ENCODE measurements at regions not wholly inside any gene's neighbourhood (a gene's known extent, or its start where the extent isn't known, plus 50 kb on each side); places are given as distances from the start of the nearest gene placed in this dataset.

DNA sequence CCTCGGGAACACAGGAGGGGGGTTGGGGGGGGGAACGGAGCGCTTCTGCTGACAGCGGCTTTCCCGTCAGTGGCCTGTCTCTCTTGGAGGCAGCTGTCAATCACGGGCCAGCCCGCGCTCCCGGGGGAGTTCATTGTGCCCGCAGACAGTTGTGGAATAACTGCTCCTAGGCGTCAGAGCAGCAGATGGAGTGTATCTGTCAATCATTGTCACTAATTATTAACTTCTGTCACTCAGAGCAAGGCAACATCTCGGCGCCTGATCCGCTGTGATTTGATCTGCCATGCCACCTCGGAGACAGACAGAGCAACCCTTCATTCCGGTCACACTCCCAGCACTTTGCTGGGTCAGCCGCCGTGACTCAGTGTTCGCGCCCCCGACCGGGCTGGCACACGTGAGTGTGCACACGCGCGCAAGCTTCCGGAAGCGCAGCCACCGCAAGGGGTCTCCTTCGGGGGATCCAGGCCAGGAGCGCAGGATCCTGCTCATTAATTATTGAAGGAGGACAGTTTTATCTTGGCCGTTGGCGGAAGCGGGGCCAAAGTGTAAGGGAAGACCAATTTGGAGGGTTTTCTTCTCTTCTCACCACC, 75.8 kb downstream of the RRAGC start:
- peaks cover 0 to 60% of the 10 kb centered on the region in 2 donors for H3K27me3 ChIP-seq
- H3K27ac ChIP-seq, result no peak overlapping the region
- no peaks in the 10 kb centered on the region for H3K9me3 ChIP-seq
- no peak overlapping the region for H3K4me3 ChIP-seq
- intact Hi-C loops (cut with DNase I; ENCODE audit: low total_unique reads), result no loop called here
- no peaks in the 10 kb centered on the region for H3K36me3 ChIP-seq
- DNase-seq (ENCODE audit: low spot score in 2 of 2), result no peak
- TF ChIP-seq POLR2A (IDR thresholded peaks at IDR 0.05) (no peak), POLR2AphosphoS5 (IDR thresholded peaks at IDR 0.05) (no peak)
- TF ChIP-seq, protein P1, sequence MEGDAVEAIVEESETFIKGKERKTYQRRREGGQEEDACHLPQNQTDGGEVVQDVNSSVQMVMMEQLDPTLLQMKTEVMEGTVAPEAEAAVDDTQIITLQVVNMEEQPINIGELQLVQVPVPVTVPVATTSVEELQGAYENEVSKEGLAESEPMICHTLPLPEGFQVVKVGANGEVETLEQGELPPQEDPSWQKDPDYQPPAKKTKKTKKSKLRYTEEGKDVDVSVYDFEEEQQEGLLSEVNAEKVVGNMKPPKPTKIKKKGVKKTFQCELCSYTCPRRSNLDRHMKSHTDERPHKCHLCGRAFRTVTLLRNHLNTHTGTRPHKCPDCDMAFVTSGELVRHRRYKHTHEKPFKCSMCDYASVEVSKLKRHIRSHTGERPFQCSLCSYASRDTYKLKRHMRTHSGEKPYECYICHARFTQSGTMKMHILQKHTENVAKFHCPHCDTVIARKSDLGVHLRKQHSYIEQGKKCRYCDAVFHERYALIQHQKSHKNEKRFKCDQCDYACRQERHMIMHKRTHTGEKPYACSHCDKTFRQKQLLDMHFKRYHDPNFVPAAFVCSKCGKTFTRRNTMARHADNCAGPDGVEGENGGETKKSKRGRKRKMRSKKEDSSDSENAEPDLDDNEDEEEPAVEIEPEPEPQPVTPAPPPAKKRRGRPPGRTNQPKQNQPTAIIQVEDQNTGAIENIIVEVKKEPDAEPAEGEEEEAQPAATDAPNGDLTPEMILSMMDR (IDR thresholded peaks at IDR 0.05), result no peak
- H3K4me1 ChIP-seq, result no peaks in the 10 kb centered on the region

DNA sequence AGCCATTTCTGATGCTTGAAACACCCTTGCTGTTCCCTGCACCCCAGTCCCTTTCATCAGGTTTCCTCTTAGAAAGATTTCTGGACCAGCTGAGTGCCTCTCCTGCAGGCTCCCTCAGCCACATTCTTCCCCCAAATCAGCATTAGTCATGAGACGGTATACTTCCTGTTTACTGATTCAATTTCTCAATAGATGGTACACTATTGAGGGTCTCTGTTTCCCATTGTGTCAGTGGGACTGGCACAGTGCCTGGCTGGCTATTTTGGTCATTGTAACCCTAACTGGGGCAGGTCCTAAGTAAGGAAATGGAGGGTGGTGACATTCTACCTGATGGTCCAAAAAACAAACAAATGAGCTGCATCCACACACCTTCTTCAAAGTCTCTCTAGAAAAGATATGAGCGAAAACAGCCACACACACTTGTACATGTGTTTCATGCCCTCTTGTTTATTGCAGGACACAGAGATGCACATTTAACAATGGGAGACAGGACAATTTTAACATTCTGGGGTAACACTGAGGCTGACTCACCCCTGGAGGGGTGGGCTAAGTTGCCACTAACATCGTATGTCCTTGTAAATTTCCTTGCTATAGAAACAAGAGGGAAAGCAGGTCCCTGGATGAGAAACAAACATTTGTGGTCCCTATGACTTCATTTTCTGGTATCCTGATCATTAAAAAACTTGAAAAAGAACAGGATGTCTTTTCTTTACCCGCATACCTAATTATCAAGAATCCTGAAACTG, 77.5 kb downstream of the RRAGC start:
- Histone ChIP-seq H3K27ac (no peak overlapping the region), H3K4me1 (no peaks in the 10 kb centered on the region), H3K9me3 (no peaks in the 10 kb centered on the region), H3K27me3 (peaks cover 0 to 60% of the 10 kb centered on the region in 2 donors), H3K36me3 (no peaks in the 10 kb centered on the region), H3K4me3 (no peak overlapping the region)
- TF ChIP-seq POLR2A (IDR thresholded peaks at IDR 0.05) (no peak), POLR2AphosphoS5 (IDR thresholded peaks at IDR 0.05) (no peak)
- TF ChIP-seq, protein P1 (IDR thresholded peaks at IDR 0.05), result no peak
- no peak for DNase-seq (ENCODE audit: low spot score in 2 of 2)
- intact Hi-C loops (cut with DNase I; ENCODE audit: low total_unique reads), result no loop called here

- peaks cover 0 to 58% of the 10 kb centered on the region in 2 donors for H3K27me3 ChIP-seq
- no peak overlapping the region for H3K4me3 ChIP-seq
- intact Hi-C loops (cut with DNase I; ENCODE audit: low total_unique reads), result no loop called here
- no peaks in the 10 kb centered on the region for H3K36me3 ChIP-seq
- H3K27ac ChIP-seq, result no peak overlapping the region
- no peaks in the 10 kb centered on the region for H3K4me1 ChIP-seq
- TF ChIP-seq, protein P1 (IDR thresholded peaks at IDR 0.05), result no peak
- TF ChIP-seq POLR2AphosphoS5 (IDR thresholded peaks at IDR 0.05) (no peak), POLR2A (IDR thresholded peaks at IDR 0.05) (no peak)
- DNase-seq (ENCODE audit: low spot score in 2 of 2), result no peak
- no peaks in the 10 kb centered on the region for H3K9me3 ChIP-seq
These were observed 79.4 kb downstream of the RRAGC start for GRCh38 chr1:38780133-38780532.

- no peaks in the 10 kb centered on the region for H3K4me1 ChIP-seq
- intact Hi-C loops (cut with DNase I; ENCODE audit: low total_unique reads), result no loop called here
- DNase-seq (ENCODE audit: low spot score in 2 of 2), result no peak
- H3K4me3 ChIP-seq, result no peak overlapping the region
- H3K9me3 ChIP-seq, result no peaks in the 10 kb centered on the region
- peaks cover 0 to 55% of the 10 kb centered on the region in 2 donors for H3K27me3 ChIP-seq
- no peaks in the 10 kb centered on the region for H3K36me3 ChIP-seq
- H3K27ac ChIP-seq, result no peak overlapping the region
- TF ChIP-seq POLR2AphosphoS5 (IDR thresholded peaks at IDR 0.05) (no peak), POLR2A (IDR thresholded peaks at IDR 0.05) (no peak)
- TF ChIP-seq, protein P1 (IDR thresholded peaks at IDR 0.05), result no peak
These were observed 80.1 kb downstream of the RRAGC start for GRCh38 chr1:38779491-38779890.

DNA sequence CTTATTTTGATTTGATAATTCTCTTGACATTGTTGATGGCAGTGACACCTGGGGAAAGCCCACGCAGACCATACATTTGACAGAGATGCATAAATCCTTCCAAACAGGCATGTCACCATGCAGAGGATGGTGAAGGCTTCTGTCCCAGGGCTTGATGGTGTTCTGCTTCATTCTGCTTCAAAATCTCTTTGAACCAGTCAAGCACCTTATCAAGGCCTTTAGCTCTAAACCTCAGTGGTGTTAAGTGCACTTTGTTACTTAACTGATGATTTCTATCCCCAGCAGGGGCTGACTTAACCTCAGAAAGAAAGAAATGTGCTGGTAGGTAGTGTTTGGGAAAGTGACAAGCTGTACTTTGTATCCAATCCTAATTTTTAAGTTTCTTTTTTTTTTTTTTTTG, 81.1 kb downstream of the RRAGC start:
- no peak for DNase-seq (ENCODE audit: low spot score in 2 of 2)
- Histone ChIP-seq H3K27ac (no peak overlapping the region), H3K27me3 (peaks cover 0 to 45% of the 10 kb centered on the region in 2 donors)

More for the DNA sequence above, 81.1 kb downstream of the RRAGC start:
- H3K4me1 ChIP-seq, result no peaks in the 10 kb centered on the region
- H3K9me3 ChIP-seq, result no peaks in the 10 kb centered on the region
- H3K36me3 ChIP-seq, result no peaks in the 10 kb centered on the region
- TF ChIP-seq, protein P1 (IDR thresholded peaks at IDR 0.05), result no peak
- TF ChIP-seq POLR2AphosphoS5 (IDR thresholded peaks at IDR 0.05) (no peak), POLR2A (IDR thresholded peaks at IDR 0.05) (no peak)
- no peak overlapping the region for H3K4me3 ChIP-seq
- intact Hi-C loops (cut with DNase I; ENCODE audit: low total_unique reads), result no loop called here

All from breast epithelium (tissue), 4 donors.